GM21619 (cell line): ENCODE measurements at regions not wholly inside any gene's neighbourhood (a gene's known extent, or its start where the extent isn't known, plus 50 kb on each side); places are given as distances from the start of the nearest gene placed in this dataset.
"Not testable (repeated sequence)": the region's sequence is repeated elsewhere in the genome, so short reads cannot be mapped to it uniquely, and the experiment has no call there.

Experiments used
- ATAC-seq: cut with Tn5 transposase; IDR thresholded peaks from one replicate; pipeline ENCODE4 v1.9.1; 2021; ENCODE audit not compliant: unreplicated experiment

- ATAC-seq, result no peak
Measured at GRCh38 chr7:25727446-25727845, 424.6 kb upstream of the NFE2L3 start.

GRCh38 chr7:25727876-25728275 lies 424.1 kb upstream of the NFE2L3 start:
- ATAC-seq, result no peak

GRCh38 chr7:25731068-25731845 lies 420.7 kb upstream of the NFE2L3 start:
- ATAC-seq, result no peak

GRCh38 chr7:25731846-25732245 lies 420.2 kb upstream of the NFE2L3 start:
- no peak for ATAC-seq

- no peak for ATAC-seq
Measured at GRCh38 chr7:25732766-25733217, 419.2 kb upstream of the NFE2L3 start.

GRCh38 chr7:25735674-25736242 lies 416.2 kb upstream of the NFE2L3 start:
- ATAC-seq, result no peak

GRCh38 chr7:25738528-25738927 lies 413.5 kb upstream of the NFE2L3 start:
- ATAC-seq, result no peak

GRCh38 chr7:25739143-25739542 lies 412.9 kb upstream of the NFE2L3 start:
- no peak for ATAC-seq

GRCh38 chr7:25742316-25742715 lies 409.7 kb upstream of the NFE2L3 start:
- ATAC-seq, result no peak

GRCh38 chr7:25743670-25744451 lies 408.1 kb upstream of the NFE2L3 start:
- not testable (repeated sequence) for ATAC-seq

GRCh38 chr7:25750744-25751508 lies 401.1 kb upstream of the NFE2L3 start:
- no peak for ATAC-seq

- no peak for ATAC-seq
Measured at GRCh38 chr7:25752154-25752553, 399.8 kb upstream of the NFE2L3 start.

- no peak for ATAC-seq
Measured at GRCh38 chr7:25752967-25753791, 398.8 kb upstream of the NFE2L3 start.

GRCh38 chr7:25753837-25754236 lies 398.2 kb upstream of the NFE2L3 start:
- ATAC-seq, result no peak

- ATAC-seq, result no peak
Measured at GRCh38 chr7:25754333-25754732, 397.7 kb upstream of the NFE2L3 start.

- no peak for ATAC-seq
Measured at GRCh38 chr7:25754751-25755150, 397.2 kb upstream of the NFE2L3 start.

GRCh38 chr7:25756601-25757000 lies 395.4 kb upstream of the NFE2L3 start:
- ATAC-seq, result no peak

GRCh38 chr7:25758559-25758958 lies 393.4 kb upstream of the NFE2L3 start:
- ATAC-seq, result no peak

- ATAC-seq, result no peak
Measured at GRCh38 chr7:25759286-25759685, 392.7 kb upstream of the NFE2L3 start.

- ATAC-seq, result no peak
Measured at GRCh38 chr7:25759748-25760147, 392.2 kb upstream of the NFE2L3 start.
